Thyroid gland (tissue), 4 donors: ENCODE measurements at regions not wholly inside any gene's neighbourhood (a gene's known extent, or its start where the extent isn't known, plus 50 kb on each side); places are given as distances from the start of the nearest gene placed in this dataset.

ENCODE experiments used
- POLR2A ChIP-seq, 2 donors: fragments of 450-650 bp; IDR thresholded peaks; one replicate each; pipeline ENCODE4 v1.6.1; 2017; ENCODE audit warnings: antibody characterized with exemption in 2 of 2, mild to moderate bottlenecking in 2 of 2, moderate library complexity in 1 of 2
- TF ChIP-seq, protein P1 (sequence below), 6 experiments: fragments of 200-600 bp in 3 of 6; fragments of 450-650 bp in 3 of 6; sonication (generic) in 3 of 6; IDR thresholded peaks; one replicate each; pipeline ENCODE4 v1.5.1; 2016 to 2019; ENCODE audit warnings: antibody characterized with exemption in 6 of 6, mild to moderate bottlenecking in 2 of 6, inconsistent platforms in 1 of 6, moderate library complexity in 1 of 6

DNA sequence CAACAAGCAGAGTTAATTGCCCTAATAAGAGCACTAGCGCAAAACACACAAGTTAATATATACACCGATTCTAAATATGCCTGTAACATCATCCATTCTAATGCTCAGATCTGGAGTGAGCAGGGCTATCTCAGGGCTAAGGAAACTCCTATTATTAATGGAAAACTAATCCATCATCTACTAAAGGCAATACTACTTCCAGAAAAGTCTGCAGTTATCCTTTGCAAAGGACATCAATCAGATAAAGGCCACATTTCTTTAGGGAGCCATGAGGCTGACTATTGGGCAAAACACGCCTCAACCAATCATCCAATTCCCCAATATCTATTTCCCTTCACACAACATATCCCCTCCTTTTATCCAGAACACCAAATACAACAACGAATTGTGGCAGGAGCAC, 1032.3 kb upstream of the NUDT12 start:
- TF ChIP-seq, protein P1, sequence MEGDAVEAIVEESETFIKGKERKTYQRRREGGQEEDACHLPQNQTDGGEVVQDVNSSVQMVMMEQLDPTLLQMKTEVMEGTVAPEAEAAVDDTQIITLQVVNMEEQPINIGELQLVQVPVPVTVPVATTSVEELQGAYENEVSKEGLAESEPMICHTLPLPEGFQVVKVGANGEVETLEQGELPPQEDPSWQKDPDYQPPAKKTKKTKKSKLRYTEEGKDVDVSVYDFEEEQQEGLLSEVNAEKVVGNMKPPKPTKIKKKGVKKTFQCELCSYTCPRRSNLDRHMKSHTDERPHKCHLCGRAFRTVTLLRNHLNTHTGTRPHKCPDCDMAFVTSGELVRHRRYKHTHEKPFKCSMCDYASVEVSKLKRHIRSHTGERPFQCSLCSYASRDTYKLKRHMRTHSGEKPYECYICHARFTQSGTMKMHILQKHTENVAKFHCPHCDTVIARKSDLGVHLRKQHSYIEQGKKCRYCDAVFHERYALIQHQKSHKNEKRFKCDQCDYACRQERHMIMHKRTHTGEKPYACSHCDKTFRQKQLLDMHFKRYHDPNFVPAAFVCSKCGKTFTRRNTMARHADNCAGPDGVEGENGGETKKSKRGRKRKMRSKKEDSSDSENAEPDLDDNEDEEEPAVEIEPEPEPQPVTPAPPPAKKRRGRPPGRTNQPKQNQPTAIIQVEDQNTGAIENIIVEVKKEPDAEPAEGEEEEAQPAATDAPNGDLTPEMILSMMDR (IDR thresholded peaks at IDR 0.05), result no peak
- TF ChIP-seq POLR2A (IDR thresholded peaks at IDR 0.05), result no peak
